NCI-H187 (cell line): ENCODE measurements at regions not wholly inside any gene's neighbourhood (a gene's known extent, or its start where the extent isn't known, plus 50 kb on each side); places are given as distances from the start of the nearest gene placed in this dataset.

Source experiments
- DNase-seq, 2 experiments: peaks; one replicate each; lab custom pipeline; 2025; lab: John Stamatoyannopoulos, UW

GRCh38 chr2:58667137-58667774, 426.1 kb upstream of the FANCL start:
- DNase-seq, result no peak

DNA sequence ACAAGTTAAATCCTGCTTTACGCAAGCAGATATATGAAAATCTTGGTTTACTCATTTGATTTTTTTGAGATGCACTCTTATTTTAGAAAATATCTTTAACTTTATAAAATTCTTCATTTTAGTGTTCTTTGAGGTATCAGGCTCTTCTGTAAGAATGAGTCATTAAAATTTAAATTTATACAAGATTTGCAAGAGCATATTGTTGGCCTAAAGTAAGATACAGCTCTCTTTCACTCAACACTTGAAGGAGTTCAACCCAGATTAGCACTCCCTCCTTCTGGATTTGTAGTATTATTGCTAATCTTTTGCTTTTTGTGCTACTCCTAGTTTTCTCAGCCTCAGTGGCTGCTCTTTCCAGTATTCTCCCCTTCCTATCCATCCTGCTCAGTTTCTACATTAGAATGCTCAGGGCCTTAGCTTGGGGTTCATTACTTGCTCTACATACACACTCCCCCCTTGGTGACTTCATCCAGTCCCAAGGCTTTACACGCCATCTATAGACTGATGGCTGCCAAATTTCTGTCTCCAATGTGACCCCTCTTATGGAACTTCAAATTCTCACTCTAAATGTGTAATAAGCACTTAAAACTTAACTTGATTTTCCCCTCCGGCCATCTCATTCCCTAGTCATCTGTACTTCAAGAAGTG, 425.3 kb upstream of the FANCL start:
- DNase-seq, result no peak

- no peak for DNase-seq
Measured at GRCh38 chr2:58665154-58665553, 424.0 kb upstream of the FANCL start.

DNA sequence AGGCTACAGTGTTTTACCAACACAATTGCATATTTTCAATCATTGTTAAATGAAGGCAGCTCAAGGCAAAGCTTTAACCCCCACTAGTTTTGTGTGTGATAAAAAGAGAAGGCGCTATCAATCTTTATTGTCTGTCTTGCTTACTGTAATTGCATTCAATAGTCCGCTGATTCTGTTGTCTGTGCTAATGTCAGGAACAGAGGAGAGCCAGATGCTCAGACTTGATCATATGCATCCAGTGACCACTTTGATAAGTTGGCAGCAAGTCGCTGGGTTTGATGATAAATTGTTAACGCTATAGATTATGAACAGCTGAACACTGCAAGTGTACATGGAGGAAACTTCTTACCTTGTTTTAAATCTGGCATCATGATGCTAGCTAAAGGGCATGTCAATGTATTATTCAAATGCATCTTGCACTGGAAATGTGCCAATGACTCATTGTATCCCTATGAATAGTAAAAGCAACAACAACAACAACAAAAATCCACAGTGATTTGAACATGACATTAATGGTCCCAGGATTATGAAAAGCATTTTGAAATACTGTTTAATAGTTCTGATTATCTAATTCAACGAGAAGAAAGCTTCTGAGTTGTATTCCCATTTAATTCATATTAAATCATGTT, 423.5 kb upstream of the FANCL start:
- DNase-seq, result no peak

DNA sequence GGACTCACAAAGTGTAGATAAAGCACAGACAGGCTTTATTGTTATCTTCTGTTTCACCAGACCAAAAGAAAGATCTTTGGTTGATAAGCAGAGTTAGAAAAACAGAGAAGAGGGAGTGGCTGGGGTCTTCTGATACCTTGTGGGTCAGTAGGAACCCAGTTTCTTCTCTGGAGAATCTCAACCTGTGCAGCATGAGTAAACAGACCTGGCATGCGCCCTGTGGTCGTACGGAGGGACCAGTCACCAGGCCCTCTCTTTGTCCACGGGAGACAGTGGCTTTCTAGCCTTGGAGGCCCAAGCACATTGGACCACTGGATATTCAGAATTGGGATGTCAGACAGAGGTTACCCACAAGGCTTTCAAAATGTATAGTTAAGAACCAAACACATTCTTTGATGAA, 418.9 kb upstream of the FANCL start:
- DNase-seq, result no peak

- DNase-seq, result no peak
Measured at GRCh38 chr2:58655152-58655551, 414.0 kb upstream of the FANCL start.

DNA sequence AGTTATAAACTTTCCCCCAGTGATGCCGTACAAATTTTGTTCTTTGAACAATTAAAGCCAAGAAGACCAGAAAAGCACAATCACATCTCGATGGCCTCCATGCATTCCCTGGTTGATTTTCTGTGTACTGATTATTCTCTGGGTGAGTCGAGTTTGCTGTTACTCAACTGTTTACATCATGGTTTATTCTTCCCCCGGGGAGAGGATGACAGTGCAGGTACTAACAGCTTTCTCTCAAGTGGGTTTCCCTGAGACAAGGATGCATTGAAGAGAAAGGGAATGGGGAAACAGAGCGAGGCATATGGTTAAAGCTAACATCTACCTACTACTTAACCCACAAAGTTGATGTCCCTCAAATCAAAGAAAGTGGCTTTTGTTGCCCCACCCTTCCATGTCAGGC, 410.8 kb upstream of the FANCL start:
- DNase-seq, result no peak

- no peak for DNase-seq
Measured at GRCh38 chr2:58650781-58651180, 409.7 kb upstream of the FANCL start.

DNA sequence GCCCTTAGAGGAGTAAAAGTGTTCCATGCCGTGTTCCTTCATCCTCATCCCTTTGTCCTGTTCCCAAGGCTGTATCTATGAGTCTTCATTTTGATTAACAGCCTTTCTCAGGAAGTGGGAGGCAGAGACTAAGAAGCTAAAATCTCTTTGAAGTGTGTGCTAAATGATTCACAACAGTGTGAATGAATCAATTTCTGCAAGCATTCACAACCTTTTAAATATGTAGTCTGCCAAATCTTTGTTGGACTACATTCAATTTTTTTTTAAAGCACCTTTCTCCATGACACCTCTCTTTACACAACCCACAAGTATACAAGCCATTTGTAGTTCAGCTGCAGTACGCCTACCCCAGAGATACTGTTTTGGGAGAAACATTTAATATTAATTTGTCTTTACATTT, 408.6 kb upstream of the FANCL start:
- no peak for DNase-seq

DNA sequence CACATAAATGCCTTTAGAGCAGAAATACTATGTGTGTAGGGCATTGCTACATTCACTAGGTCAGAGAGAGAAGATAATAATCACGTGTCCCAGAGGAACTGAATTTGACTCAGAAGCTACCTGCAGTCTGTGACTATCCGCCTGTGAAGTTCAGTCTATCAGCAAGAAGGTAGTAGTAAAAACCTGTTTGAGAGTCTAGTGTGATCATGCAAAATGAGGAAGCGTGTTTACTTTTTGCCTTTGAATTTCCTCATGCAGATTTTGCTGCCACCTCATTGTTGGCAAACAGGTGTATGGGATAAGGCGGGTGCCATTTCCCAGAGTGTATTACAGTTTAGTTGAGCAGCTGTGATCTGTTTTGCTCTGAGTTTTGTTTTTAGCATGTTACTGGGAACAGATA, 403.9 kb upstream of the FANCL start:
- DNase-seq, result no peak

DNA sequence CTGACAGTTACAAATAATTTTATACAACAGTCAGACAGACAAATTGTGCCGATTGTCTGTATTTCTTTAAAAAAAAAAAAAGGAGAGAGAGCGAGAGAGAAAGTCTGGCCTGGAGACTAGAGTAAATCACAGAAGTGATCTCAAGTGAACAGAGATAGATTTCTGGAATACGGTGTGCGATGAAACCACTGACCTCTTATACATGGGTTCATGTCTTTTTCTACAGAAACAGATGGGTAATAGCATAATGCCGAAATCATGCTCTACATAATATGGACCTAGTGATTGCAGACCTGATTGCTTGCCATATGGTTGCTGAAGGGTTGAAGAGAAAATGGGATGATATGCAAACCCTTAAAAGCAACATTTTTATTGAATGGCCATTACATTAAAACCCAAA, 403.3 kb upstream of the FANCL start:
- no peak for DNase-seq

DNA sequence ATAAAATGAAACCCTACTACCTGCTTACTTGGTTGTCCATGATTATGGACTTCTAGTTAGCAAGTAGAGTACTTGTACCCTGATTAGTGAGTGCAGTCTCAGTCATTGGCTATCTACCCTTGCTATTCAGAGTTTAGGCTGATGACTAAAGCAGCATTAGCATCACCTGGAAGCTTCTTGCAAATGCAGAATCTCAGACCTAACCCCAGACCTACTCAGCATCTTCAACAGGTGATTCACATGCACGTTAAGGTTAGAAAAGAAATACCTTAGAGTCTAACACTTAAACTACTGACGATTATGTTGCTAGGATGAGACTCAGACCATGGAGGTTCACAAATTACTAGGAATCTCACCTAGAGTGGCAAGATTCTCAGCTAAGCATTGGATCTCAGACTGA, 399.9 kb upstream of the FANCL start:
- no peak for DNase-seq

GRCh38 chr2:58640042-58640441, 398.9 kb upstream of the FANCL start:
- DNase-seq, result no peak

- DNase-seq, result no peak
Measured at GRCh38 chr2:58638256-58638805, 397.2 kb upstream of the FANCL start.

GRCh38 chr2:58636872-58637271, 395.7 kb upstream of the FANCL start:
- DNase-seq, result no peak

GRCh38 chr2:58635801-58636375, 394.8 kb upstream of the FANCL start:
- no peak for DNase-seq

DNA sequence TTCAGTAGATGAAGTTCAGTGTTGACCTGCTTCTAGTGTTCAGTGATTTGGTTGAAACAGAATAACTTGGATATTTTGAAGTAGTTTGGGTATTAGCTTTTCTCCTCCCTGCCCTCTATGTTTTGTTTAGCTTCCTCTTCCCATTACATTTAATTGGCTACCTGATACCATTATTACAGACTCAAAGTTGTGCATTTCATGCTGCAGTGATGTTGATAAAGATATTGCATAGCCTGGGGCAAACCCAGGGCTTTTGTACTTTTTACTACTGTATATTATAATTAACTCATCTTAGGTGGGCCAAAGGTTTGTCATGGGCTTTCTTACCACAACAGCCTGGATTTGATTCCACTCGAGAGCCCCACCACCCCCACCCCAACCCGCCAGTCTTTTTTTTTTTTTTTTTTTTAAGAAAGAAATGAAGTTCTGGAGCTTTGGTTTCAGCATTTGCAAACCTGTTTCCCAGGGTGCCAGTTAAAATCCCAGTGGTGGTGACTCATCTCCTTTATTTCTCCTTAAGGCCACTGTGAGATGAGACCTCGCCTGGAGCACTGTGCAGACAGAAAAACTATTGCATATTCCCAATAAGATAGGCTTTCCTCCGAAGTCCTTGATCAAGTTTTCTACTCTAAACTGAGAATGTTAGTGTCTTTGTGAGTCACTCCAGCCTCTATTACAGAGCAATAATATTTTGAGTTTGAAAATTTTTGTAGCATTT, 393.7 kb upstream of the FANCL start:
- no peak for DNase-seq

- no peak for DNase-seq
Measured at GRCh38 chr2:58633613-58634365, 392.7 kb upstream of the FANCL start.

DNA sequence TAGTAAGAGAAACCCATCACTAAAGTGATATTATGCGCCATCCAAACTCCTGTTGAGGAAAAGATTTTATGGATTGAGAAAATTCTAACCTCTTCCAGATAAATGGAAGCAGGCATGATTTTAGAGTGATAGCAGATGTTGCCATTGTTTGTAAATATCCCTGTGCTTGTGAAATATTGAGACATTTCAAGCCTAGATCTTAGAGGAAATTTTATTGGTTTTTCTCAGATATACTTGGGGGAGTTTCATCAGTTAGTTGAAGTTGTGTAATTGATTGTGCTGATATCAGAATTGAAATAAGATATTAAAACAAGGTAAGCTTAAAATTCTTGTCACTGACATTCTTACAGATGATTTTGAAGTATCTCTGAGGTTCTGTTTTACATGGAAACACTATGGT, 390.9 kb upstream of the FANCL start:
- no peak for DNase-seq

DNA sequence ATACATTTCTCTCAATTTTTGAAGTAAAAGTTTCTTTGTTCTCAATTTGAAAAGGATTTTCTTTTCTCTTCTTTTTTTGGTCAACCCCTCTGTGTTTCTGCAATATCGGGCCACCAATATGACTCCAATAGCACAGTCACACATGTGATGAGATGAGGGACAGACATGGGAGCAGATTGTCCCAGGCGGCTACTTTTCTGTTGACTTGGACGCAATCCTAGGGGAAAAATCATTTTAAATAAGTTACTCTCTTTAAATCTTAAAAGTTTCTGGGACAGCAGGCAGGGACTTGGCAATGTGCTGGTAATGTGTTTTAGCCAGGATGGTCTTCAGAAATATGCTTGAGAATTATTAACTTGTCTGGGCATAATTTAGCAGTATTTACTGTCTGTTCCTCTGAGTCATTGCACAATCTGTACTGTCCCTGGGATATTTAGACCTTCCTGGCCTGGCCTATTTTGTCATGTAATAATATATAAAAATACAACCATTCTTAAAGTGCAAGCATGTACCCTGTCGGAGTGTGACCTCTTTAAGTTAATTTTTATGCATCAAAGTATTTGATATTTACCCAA, 388.5 kb upstream of the FANCL start:
- no peak for DNase-seq

- no peak for DNase-seq
Measured at GRCh38 chr2:58620896-58621295, 379.8 kb upstream of the FANCL start.
